ENCODE measurements at regions not wholly inside any gene's neighbourhood (a gene's known extent, or its start where the extent isn't known, plus 50 kb on each side); places are given as distances from the start of the nearest gene placed in this dataset.
A peak's percentile ranks its signal among the peaks of the same experiment; 100 is the strongest.

GRCh38 chr3:150152567-150152966, 181.9 kb upstream of the PFN2 start:
- Histone ChIP-seq H3K27me3 (ENCODE audit: control insufficient read depth, insufficient read depth, low read length) (no peaks in the 10 kb centered on the region), H3K4me3 (ENCODE audit: low read length in 3 of 3) (no peak overlapping the region), H3K9me3 (ENCODE audit: control insufficient read depth in 2 of 3, insufficient read depth in 1 of 3, low read length in 3 of 3) (no peaks in the 10 kb centered on the region), H3K36me3 (ENCODE audit: control insufficient read depth in 2 of 3, insufficient read depth in 3 of 3, low read length in 3 of 3) (no peaks in the 10 kb centered on the region), H3K4me1 (ENCODE audit: control insufficient read depth in 2 of 3, insufficient read depth in 2 of 3, low read depth in 1 of 3, low read length in 3 of 3) (peaks cover 0 to 7% (median 6%) of the 10 kb centered on the region in 3 donors), H3K9ac (ENCODE audit: low read length in 3 of 3) (no peak overlapping the region), H3K27ac (ENCODE audit: low read depth in 2 of 2, low read length in 2 of 2) (no peak overlapping the region)
- FAIRE-seq (no peak), DNase-seq (no peak)
- intact Hi-C loops (cut with DNase I), result no loop called here
- TF ChIP-seq, protein P1, sequence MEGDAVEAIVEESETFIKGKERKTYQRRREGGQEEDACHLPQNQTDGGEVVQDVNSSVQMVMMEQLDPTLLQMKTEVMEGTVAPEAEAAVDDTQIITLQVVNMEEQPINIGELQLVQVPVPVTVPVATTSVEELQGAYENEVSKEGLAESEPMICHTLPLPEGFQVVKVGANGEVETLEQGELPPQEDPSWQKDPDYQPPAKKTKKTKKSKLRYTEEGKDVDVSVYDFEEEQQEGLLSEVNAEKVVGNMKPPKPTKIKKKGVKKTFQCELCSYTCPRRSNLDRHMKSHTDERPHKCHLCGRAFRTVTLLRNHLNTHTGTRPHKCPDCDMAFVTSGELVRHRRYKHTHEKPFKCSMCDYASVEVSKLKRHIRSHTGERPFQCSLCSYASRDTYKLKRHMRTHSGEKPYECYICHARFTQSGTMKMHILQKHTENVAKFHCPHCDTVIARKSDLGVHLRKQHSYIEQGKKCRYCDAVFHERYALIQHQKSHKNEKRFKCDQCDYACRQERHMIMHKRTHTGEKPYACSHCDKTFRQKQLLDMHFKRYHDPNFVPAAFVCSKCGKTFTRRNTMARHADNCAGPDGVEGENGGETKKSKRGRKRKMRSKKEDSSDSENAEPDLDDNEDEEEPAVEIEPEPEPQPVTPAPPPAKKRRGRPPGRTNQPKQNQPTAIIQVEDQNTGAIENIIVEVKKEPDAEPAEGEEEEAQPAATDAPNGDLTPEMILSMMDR (IDR thresholded peaks at IDR 0.05; ENCODE audit: borderline replicate concordance, extremely low read depth, insufficient read depth), result no peak

- intact Hi-C loops (cut with DNase I), result no loop called here
- no peak overlapping the region for H3K4me3 ChIP-seq (ENCODE audit: low read length in 3 of 3)
- TF ChIP-seq, protein P1 (IDR thresholded peaks at IDR 0.05; ENCODE audit: borderline replicate concordance, extremely low read depth, insufficient read depth), result no peak
- H3K27ac ChIP-seq (ENCODE audit: low read depth in 2 of 2, low read length in 2 of 2), result no peak overlapping the region
- DNase-seq, result no peak
- H3K9ac ChIP-seq (ENCODE audit: low read length in 3 of 3), result no peak overlapping the region
- H3K9me3 ChIP-seq (ENCODE audit: control insufficient read depth in 2 of 3, insufficient read depth in 1 of 3, low read length in 3 of 3), result no peaks in the 10 kb centered on the region
- no peak for FAIRE-seq
- no peaks in the 10 kb centered on the region for H3K36me3 ChIP-seq (ENCODE audit: control insufficient read depth in 2 of 3, insufficient read depth in 3 of 3, low read length in 3 of 3)
- peaks cover 0 to 14% (median 11%) of the 10 kb centered on the region in 3 donors for H3K4me1 ChIP-seq (ENCODE audit: control insufficient read depth in 2 of 3, insufficient read depth in 2 of 3, low read depth in 1 of 3, low read length in 3 of 3)
- no peaks in the 10 kb centered on the region for H3K27me3 ChIP-seq (ENCODE audit: control insufficient read depth, insufficient read depth, low read length)
Observed at GRCh38 chr3:150150633-150151032, 179.9 kb upstream of the PFN2 start.

GRCh38 chr3:150149651-150150051, 179.0 kb upstream of the PFN2 start:
- intact Hi-C loops (cut with DNase I), result no loop called here
- no peaks in the 10 kb centered on the region for H3K36me3 ChIP-seq (ENCODE audit: control insufficient read depth in 2 of 3, insufficient read depth in 3 of 3, low read length in 3 of 3)
- H3K9me3 ChIP-seq (ENCODE audit: control insufficient read depth in 2 of 3, insufficient read depth in 1 of 3, low read length in 3 of 3), result no peaks in the 10 kb centered on the region
- DNase-seq, result peak in 3 of 5 donors; percentile 51 to 81 (median 76)
- peak overlapping the region; percentile 47 to 76 for H3K27ac ChIP-seq (ENCODE audit: low read depth in 2 of 2, low read length in 2 of 2)
- no peak overlapping the region for H3K9ac ChIP-seq (ENCODE audit: low read length in 3 of 3)
- TF ChIP-seq, protein P1 (IDR thresholded peaks at IDR 0.05; ENCODE audit: borderline replicate concordance, extremely low read depth, insufficient read depth), result no peak
- peaks cover 0 to 14% (median 13%) of the 10 kb centered on the region in 3 donors for H3K4me1 ChIP-seq (ENCODE audit: control insufficient read depth in 2 of 3, insufficient read depth in 2 of 3, low read depth in 1 of 3, low read length in 3 of 3)
- no peak overlapping the region for H3K4me3 ChIP-seq (ENCODE audit: low read length in 3 of 3)
- no peak for FAIRE-seq
- no peaks in the 10 kb centered on the region for H3K27me3 ChIP-seq (ENCODE audit: control insufficient read depth, insufficient read depth, low read length)

DNA sequence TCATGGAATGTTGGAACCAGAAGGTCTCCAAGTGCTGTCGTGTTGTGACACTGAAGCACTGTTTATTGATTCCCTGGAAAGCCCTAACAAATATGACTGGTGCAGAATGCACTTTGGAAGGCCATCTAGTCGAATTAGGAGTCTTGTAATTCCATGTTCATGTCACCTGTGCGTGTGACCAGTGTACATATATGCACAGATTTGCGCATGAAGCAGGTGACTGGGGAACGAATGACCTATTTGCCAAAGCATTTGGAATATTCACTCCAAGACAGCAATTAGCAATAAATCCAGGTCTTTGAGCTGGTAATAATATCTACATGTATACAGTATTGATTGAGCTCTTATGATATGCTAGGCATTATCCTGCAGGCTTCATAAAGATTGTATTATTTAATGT, 177.5 kb upstream of the PFN2 start:
- DNase-seq (no peak), FAIRE-seq (no peak)
- no peaks in the 10 kb centered on the region for H3K36me3 ChIP-seq (ENCODE audit: control insufficient read depth in 2 of 3, insufficient read depth in 3 of 3, low read length in 3 of 3)
- H3K27me3 ChIP-seq (ENCODE audit: control insufficient read depth, insufficient read depth, low read length), result no peaks in the 10 kb centered on the region
- H3K9ac ChIP-seq (ENCODE audit: low read length in 3 of 3), result no peak overlapping the region
- intact Hi-C loops (cut with DNase I), result no loop called here
- peak overlapping the region in 1 of 2 donors; percentile 52 for H3K27ac ChIP-seq (ENCODE audit: low read depth in 2 of 2, low read length in 2 of 2)
- TF ChIP-seq, protein P1 (IDR thresholded peaks at IDR 0.05; ENCODE audit: borderline replicate concordance, extremely low read depth, insufficient read depth), result no peak
- H3K4me1 ChIP-seq (ENCODE audit: control insufficient read depth in 2 of 3, insufficient read depth in 2 of 3, low read depth in 1 of 3, low read length in 3 of 3), result peaks cover 0 to 15% (median 14%) of the 10 kb centered on the region in 3 donors
- no peaks in the 10 kb centered on the region for H3K9me3 ChIP-seq (ENCODE audit: control insufficient read depth in 2 of 3, insufficient read depth in 1 of 3, low read length in 3 of 3)
- no peak overlapping the region for H3K4me3 ChIP-seq (ENCODE audit: low read length in 3 of 3)

Measured in kidney (tissue), 13 donors.